HG02970 (cell line): ENCODE measurements at regions not wholly inside any gene's neighbourhood (a gene's known extent, or its start where the extent isn't known, plus 50 kb on each side); places are given as distances from the start of the nearest gene placed in this dataset.
"Not testable (repeated sequence)": the region's sequence is repeated elsewhere in the genome, so short reads cannot be mapped to it uniquely, and the experiment has no call there.

Experiments
- ATAC-seq: cut with Tn5 transposase; IDR thresholded peaks from one replicate; pipeline ENCODE4 v1.9.1; 2021; ENCODE audit warnings: mild to moderate bottlenecking, moderate library complexity, moderate number of reproducible peaks; ENCODE audit not compliant: unreplicated experiment, low FRiP score

GRCh38 chr16:73399486-73399885 lies 351.6 kb upstream of the ZFHX3 start:
- no peak for ATAC-seq

- not testable (repeated sequence) for ATAC-seq
These were observed 350.7 kb upstream of the ZFHX3 start for GRCh38 chr16:73398604-73399003.

- no peak for ATAC-seq
These were observed 348.6 kb upstream of the ZFHX3 start for GRCh38 chr16:73396556-73396955.

GRCh38 chr16:73390936-73391335 lies 343.0 kb upstream of the ZFHX3 start:
- no peak for ATAC-seq

- ATAC-seq = no peak
These were observed 342.6 kb upstream of the ZFHX3 start for GRCh38 chr16:73390491-73390890.

GRCh38 chr16:73389085-73389484 lies 341.2 kb upstream of the ZFHX3 start:
- no peak for ATAC-seq

GRCh38 chr16:73387979-73388378 lies 340.1 kb upstream of the ZFHX3 start:
- ATAC-seq = no peak

- ATAC-seq = no peak
These were observed 337.8 kb upstream of the ZFHX3 start for GRCh38 chr16:73385696-73386095.

- no peak for ATAC-seq
These were observed 336.7 kb upstream of the ZFHX3 start for GRCh38 chr16:73384506-73385089.

- no peak for ATAC-seq
These were observed 336.0 kb upstream of the ZFHX3 start for GRCh38 chr16:73383988-73384365.

- no peak for ATAC-seq
These were observed 335.5 kb upstream of the ZFHX3 start for GRCh38 chr16:73383195-73383987.

- no peak for ATAC-seq
These were observed 330.5 kb upstream of the ZFHX3 start for GRCh38 chr16:73378471-73378870.

GRCh38 chr16:73371584-73372319 lies 323.8 kb upstream of the ZFHX3 start:
- ATAC-seq = no peak

- no peak for ATAC-seq
These were observed 321.9 kb upstream of the ZFHX3 start for GRCh38 chr16:73369851-73370250.

- ATAC-seq = no peak
These were observed 320.8 kb upstream of the ZFHX3 start for GRCh38 chr16:73368715-73369114.

GRCh38 chr16:73365016-73365551 lies 317.2 kb upstream of the ZFHX3 start:
- no peak for ATAC-seq

- ATAC-seq = no peak
These were observed 316.5 kb upstream of the ZFHX3 start for GRCh38 chr16:73364413-73364812.

GRCh38 chr16:73361061-73361460 lies 313.1 kb upstream of the ZFHX3 start:
- ATAC-seq = no peak

GRCh38 chr16:73356401-73357079 lies 308.6 kb upstream of the ZFHX3 start:
- ATAC-seq = no peak

- ATAC-seq = no peak
These were observed 308.1 kb upstream of the ZFHX3 start for GRCh38 chr16:73355981-73356380.

GRCh38 chr16:73354434-73354833 lies 306.5 kb upstream of the ZFHX3 start:
- ATAC-seq = no peak
